ENCODE measurements at regions not wholly inside any gene's neighbourhood (a gene's known extent, or its start where the extent isn't known, plus 50 kb on each side); places are given as distances from the start of the nearest gene placed in this dataset.

- DNase-seq: no peak
- Histone ChIP-seq H3K36me3 (no peaks in the 10 kb centered on the region), H3K27me3 (replicated peaks in 1 of 7) (no peaks in the 10 kb centered on the region), H3K27ac (no peak overlapping the region), H3K4me1 (no peaks in the 10 kb centered on the region), H3K9me3 (peaks cover 0 to 3% (median 0%) of the 10 kb centered on the region in 8 donors), H3K4me3 (no peak overlapping the region)
- WGBS, 5 donors: 58 to 79% (median 72%) methylated on average over 3 of the region's 3 CpGs
- intact Hi-C loops (cut with DNase I; ENCODE audit: low total_unique reads): no loop called here
- TF ChIP-seq POLR2AphosphoS5 (IDR thresholded peaks at IDR 0.05) (no peak), POLR2A (IDR thresholded peaks at IDR 0.05) (no peak), CTCF (IDR thresholded peaks at IDR 0.05 in 8 of 11, conservative IDR thresholded peaks at IDR 0.05 in 3 of 11) (no peak)
Observed at GRCh38 chrX:112901869-112902725, 61.5 kb upstream of the AMOT start.

GRCh38 chrX:112896051-112896450, 55.4 kb upstream of the AMOT start:
- no peaks in the 10 kb centered on the region for H3K9me3 ChIP-seq
- intact Hi-C loops (cut with DNase I; ENCODE audit: low total_unique reads): no loop called here
- no peaks in the 10 kb centered on the region for H3K4me1 ChIP-seq
- no peak overlapping the region for H3K4me3 ChIP-seq
- H3K36me3 ChIP-seq: no peaks in the 10 kb centered on the region
- H3K27me3 ChIP-seq (replicated peaks in 1 of 7): no peaks in the 10 kb centered on the region
- no peak overlapping the region for H3K27ac ChIP-seq
- no peak for DNase-seq
- TF ChIP-seq POLR2AphosphoS5 (IDR thresholded peaks at IDR 0.05): no peak
- WGBS, 5 donors: 43 to 75% (median 62%) methylated on average over 1 of the region's 1 CpG

Small RNA genes in the stretch of these regions (small RNA-seq; reads per million reads assigned to genes)
- 0 reads per million in 4 donors for gene AL031183.1
- gene RF00012: 0 reads per million in 4 donors
- 0 to 0.07 (median 0) reads per million in 4 donors for gene RF00088
- gene RN7SL93P: 0 reads per million in 4 donors
- 0 reads per million in 4 donors for gene RNU1-57P
- gene RNU6-1015P: 0 reads per million in 4 donors
